ENCODE measurements at regions not wholly inside any gene's neighbourhood (a gene's known extent, or its start where the extent isn't known, plus 50 kb on each side); places are given as distances from the start of the nearest gene placed in this dataset.
A peak's percentile ranks its signal among the peaks of the same experiment; 100 is the strongest.

DNA sequence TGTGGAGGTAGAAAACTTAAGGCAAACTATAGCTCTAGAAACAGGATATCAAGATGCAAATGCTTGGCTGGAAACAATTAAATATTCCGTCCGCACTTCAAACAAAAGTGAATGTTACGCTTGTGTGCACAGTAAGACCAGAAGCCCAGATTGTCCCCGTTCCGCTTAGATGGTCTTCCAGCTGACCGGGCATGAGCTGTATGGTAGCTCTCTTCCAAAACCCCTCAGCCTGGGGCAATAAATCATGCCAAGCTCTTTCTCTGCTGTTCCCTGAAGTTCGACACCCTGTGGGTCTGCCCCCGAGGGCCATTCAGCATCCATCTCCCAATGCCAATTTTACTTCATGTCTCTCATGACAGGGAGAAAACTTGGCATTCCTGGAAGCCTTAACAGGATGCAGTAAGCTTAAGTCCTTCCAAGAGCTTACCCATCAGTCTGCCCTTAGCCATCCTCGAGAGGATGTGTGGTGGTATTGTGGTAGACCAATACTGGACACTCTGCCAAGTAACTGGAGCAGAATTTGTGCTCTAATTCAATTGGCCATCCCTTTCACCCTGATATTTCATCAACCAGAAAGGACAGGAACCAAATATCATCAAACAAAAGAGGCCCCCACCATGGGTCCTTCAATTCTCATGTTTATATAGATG, 70.7 kb upstream of the RANBP6 start:
- Histone ChIP-seq H3K4me3 (ENCODE audit: severe bottlenecking) (no peak overlapping the region), H3K27me3 (ENCODE audit: insufficient read depth, poor library complexity, severe bottlenecking) (no peaks in the 10 kb centered on the region), H3K9me3 (ENCODE audit: severe bottlenecking) (no peaks in the 10 kb centered on the region), H3K4me1 (ENCODE audit: insufficient read depth, poor library complexity, severe bottlenecking) (peaks cover 6% of the 10 kb centered on the region), H3K36me3 (ENCODE audit: low read depth) (no peaks in the 10 kb centered on the region), H3K27ac (ENCODE audit: poor library complexity, severe bottlenecking) (no peak overlapping the region)
- TF ChIP-seq, protein P1, sequence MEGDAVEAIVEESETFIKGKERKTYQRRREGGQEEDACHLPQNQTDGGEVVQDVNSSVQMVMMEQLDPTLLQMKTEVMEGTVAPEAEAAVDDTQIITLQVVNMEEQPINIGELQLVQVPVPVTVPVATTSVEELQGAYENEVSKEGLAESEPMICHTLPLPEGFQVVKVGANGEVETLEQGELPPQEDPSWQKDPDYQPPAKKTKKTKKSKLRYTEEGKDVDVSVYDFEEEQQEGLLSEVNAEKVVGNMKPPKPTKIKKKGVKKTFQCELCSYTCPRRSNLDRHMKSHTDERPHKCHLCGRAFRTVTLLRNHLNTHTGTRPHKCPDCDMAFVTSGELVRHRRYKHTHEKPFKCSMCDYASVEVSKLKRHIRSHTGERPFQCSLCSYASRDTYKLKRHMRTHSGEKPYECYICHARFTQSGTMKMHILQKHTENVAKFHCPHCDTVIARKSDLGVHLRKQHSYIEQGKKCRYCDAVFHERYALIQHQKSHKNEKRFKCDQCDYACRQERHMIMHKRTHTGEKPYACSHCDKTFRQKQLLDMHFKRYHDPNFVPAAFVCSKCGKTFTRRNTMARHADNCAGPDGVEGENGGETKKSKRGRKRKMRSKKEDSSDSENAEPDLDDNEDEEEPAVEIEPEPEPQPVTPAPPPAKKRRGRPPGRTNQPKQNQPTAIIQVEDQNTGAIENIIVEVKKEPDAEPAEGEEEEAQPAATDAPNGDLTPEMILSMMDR (IDR thresholded peaks at IDR 0.05; ENCODE audit: poor library complexity, severe bottlenecking): no peak
- DNase-seq (ENCODE audit: low spot score) (no peak), ATAC-seq (ENCODE audit: low read depth) (no peak)

- Histone ChIP-seq H3K27ac (ENCODE audit: poor library complexity, severe bottlenecking) (peak overlapping the region; percentile 53), H3K4me3 (ENCODE audit: severe bottlenecking) (peak overlapping the region; percentile 23), H3K27me3 (ENCODE audit: insufficient read depth, poor library complexity, severe bottlenecking) (no peaks in the 10 kb centered on the region), H3K36me3 (ENCODE audit: low read depth) (no peaks in the 10 kb centered on the region), H3K9me3 (ENCODE audit: severe bottlenecking) (no peaks in the 10 kb centered on the region), H3K4me1 (ENCODE audit: insufficient read depth, poor library complexity, severe bottlenecking) (peaks cover 11% of the 10 kb centered on the region)
- ATAC-seq (ENCODE audit: low read depth) (peak; percentile 90), DNase-seq (ENCODE audit: low spot score) (peak; percentile 90)
- TF ChIP-seq, protein P1 (IDR thresholded peaks at IDR 0.05; ENCODE audit: poor library complexity, severe bottlenecking): no peak
Measured at GRCh38 chr9:6080154-6080716, 64.8 kb upstream of the RANBP6 start.

- DNase-seq (ENCODE audit: low spot score) (no peak), ATAC-seq (ENCODE audit: low read depth) (no peak)
- Histone ChIP-seq H3K9me3 (ENCODE audit: severe bottlenecking) (no peaks in the 10 kb centered on the region), H3K4me3 (ENCODE audit: severe bottlenecking) (peak overlapping the region; percentile 23), H3K36me3 (ENCODE audit: low read depth) (no peaks in the 10 kb centered on the region), H3K4me1 (ENCODE audit: insufficient read depth, poor library complexity, severe bottlenecking) (peaks cover 11% of the 10 kb centered on the region), H3K27me3 (ENCODE audit: insufficient read depth, poor library complexity, severe bottlenecking) (no peaks in the 10 kb centered on the region), H3K27ac (ENCODE audit: poor library complexity, severe bottlenecking) (peak overlapping the region; percentile 53)
- TF ChIP-seq, protein P1 (IDR thresholded peaks at IDR 0.05; ENCODE audit: poor library complexity, severe bottlenecking): no peak
Measured at GRCh38 chr9:6079386-6079785, 64.0 kb upstream of the RANBP6 start.

GRCh38 chr9:6078382-6079105, 63.1 kb upstream of the RANBP6 start:
- no peaks in the 10 kb centered on the region for H3K9me3 ChIP-seq (ENCODE audit: severe bottlenecking)
- TF ChIP-seq, protein P1 (IDR thresholded peaks at IDR 0.05; ENCODE audit: poor library complexity, severe bottlenecking): no peak
- H3K27ac ChIP-seq (ENCODE audit: poor library complexity, severe bottlenecking): no peak overlapping the region
- H3K4me1 ChIP-seq (ENCODE audit: insufficient read depth, poor library complexity, severe bottlenecking): peaks cover 15% of the 10 kb centered on the region
- DNase-seq (ENCODE audit: low spot score): no peak
- no peak overlapping the region for H3K4me3 ChIP-seq (ENCODE audit: severe bottlenecking)
- no peaks in the 10 kb centered on the region for H3K36me3 ChIP-seq (ENCODE audit: low read depth)
- H3K27me3 ChIP-seq (ENCODE audit: insufficient read depth, poor library complexity, severe bottlenecking): no peaks in the 10 kb centered on the region
- no peak for ATAC-seq (ENCODE audit: low read depth)

Data from RWPE2 (cell line).